Endodermal cell (in vitro differentiated cells): ENCODE measurements at regions not wholly inside any gene's neighbourhood (a gene's known extent, or its start where the extent isn't known, plus 50 kb on each side); places are given as distances from the start of the nearest gene placed in this dataset.

Experiments
- DNase-seq: peaks from one replicate; pipeline ENCODE4 v3.0.0-alpha.2; 2017
- H3K27ac ChIP-seq: 2 replicates; pipeline ENCODE4 v1.5.1; 2013; ENCODE audit warnings: mild to moderate bottlenecking, low read depth, low read length, moderate library complexity
- H3K27me3 ChIP-seq: 2 replicates; pipeline ENCODE4 v1.6.1; 2013; ENCODE audit warnings: mild to moderate bottlenecking, low read length, moderate library complexity; ENCODE audit not compliant: insufficient read depth, control insufficient read depth, poor library complexity, severe bottlenecking
- H3K36me3 ChIP-seq: 2 replicates; pipeline ENCODE4 v1.7.0; 2013; ENCODE audit warnings: mild to moderate bottlenecking, low read length, moderate library complexity; ENCODE audit not compliant: control insufficient read depth, insufficient read depth
- H3K4me1 ChIP-seq: one replicate; pipeline ENCODE4 v1.7.0; 2013; ENCODE audit warnings: low read length; ENCODE audit not compliant: control insufficient read depth, insufficient read depth
- H3K4me3 ChIP-seq: 2 replicates; pipeline ENCODE4 v1.5.1; 2013; ENCODE audit warnings: mild to moderate bottlenecking, low read length, moderate library complexity
- H3K9ac ChIP-seq: 2 replicates; pipeline ENCODE4 v1.6.1; 2013; ENCODE audit warnings: mild to moderate bottlenecking, low read length, moderate library complexity; ENCODE audit not compliant: poor library complexity, severe bottlenecking; ENCODE audit errors: extremely low read depth
- H3K9me3 ChIP-seq: 2 replicates; pipeline ENCODE4 v1.6.1; 2013; ENCODE audit warnings: mild to moderate bottlenecking, low read length, moderate library complexity; ENCODE audit not compliant: control insufficient read depth
- H3K27ac Mint-ChIP-seq: 2 replicates; pipeline ENCODE4 v1.8.0; 2020; ENCODE audit warnings: mixed read lengths
- H3K27me3 Mint-ChIP-seq: 2 replicates; pipeline ENCODE4 v1.8.0; 2021; ENCODE audit warnings: mild to moderate bottlenecking, mixed read lengths; ENCODE audit not compliant: insufficient read depth
- H3K36me3 Mint-ChIP-seq: 2 replicates; pipeline ENCODE4 v1.8.0; 2020; ENCODE audit warnings: low read depth, mixed read lengths
- H3K4me1 Mint-ChIP-seq: 2 replicates; pipeline ENCODE4 v1.8.0; 2020; ENCODE audit warnings: mixed read lengths
- H3K4me3 Mint-ChIP-seq: 2 replicates; pipeline ENCODE4 v1.8.0; 2020; ENCODE audit warnings: mild to moderate bottlenecking, moderate library complexity, mixed read lengths
- H3K9me3 Mint-ChIP-seq: 2 replicates; pipeline ENCODE4 v1.8.0; 2020; ENCODE audit warnings: mild to moderate bottlenecking, mixed read lengths
- WGBS, 2 experiments: methylation state at CpG; one replicate each; pipeline versions ENCODE4 v1.1.5 to v1.1.7; 2013; ENCODE audit warnings: missing lambda C conversion rate in 2 of 2, mixed read lengths in 1 of 2; ENCODE audit not compliant: insufficient coverage in 1 of 2, insufficient read length in 1 of 2; 5-methylcytosine and 5-hydroxymethylcytosine counted together
- TF ChIP-seq, protein P1 (sequence below): fragments of 200-600 bp; sonication (generic); conservative IDR thresholded peaks from 2 replicates; pipeline ENCODE4 v1.5.0; 2021; ENCODE audit warnings: antibody characterized with exemption, mild to moderate bottlenecking

DNA sequence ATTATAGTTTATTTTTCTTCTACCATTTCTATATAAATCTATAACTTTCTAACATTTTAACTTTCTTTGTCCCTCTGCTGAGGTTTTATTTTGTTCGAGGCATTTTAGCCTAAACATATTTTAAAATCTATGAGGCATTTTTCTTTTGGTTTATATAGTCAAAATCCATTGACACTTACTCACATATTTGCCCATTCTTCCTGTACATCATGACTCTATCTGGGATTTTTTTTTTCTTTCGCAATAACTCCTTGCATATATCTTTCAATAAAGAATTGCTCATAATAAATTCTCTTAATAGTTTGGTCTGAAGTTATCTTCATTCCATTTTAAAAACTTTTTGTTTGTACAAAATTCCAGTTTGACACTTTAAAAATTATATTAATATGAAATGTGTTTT, 632.3 kb downstream of the TLE4 start:
- no peaks in the 10 kb centered on the region for H3K27me3 Mint-ChIP-seq
- no peaks in the 10 kb centered on the region for H3K36me3 Mint-ChIP-seq
- Histone ChIP-seq H3K4me3 (no peak overlapping the region), H3K9ac (no peak overlapping the region), H3K27me3 (no peaks in the 10 kb centered on the region), H3K36me3 (no peaks in the 10 kb centered on the region), H3K27ac (no peak overlapping the region), H3K4me1 (peaks cover 3% of the 10 kb centered on the region), H3K9me3 (peaks cover 3% of the 10 kb centered on the region)
- H3K9me3 Mint-ChIP-seq, result peaks cover 2% of the 10 kb centered on the region
- no CpG with 5 or more reads among the region's 2 CpGs for WGBS, 2 experiments
- H3K4me1 Mint-ChIP-seq, result peaks cover 13% of the 10 kb centered on the region
- DNase-seq, result no peak
- TF ChIP-seq, protein P1, sequence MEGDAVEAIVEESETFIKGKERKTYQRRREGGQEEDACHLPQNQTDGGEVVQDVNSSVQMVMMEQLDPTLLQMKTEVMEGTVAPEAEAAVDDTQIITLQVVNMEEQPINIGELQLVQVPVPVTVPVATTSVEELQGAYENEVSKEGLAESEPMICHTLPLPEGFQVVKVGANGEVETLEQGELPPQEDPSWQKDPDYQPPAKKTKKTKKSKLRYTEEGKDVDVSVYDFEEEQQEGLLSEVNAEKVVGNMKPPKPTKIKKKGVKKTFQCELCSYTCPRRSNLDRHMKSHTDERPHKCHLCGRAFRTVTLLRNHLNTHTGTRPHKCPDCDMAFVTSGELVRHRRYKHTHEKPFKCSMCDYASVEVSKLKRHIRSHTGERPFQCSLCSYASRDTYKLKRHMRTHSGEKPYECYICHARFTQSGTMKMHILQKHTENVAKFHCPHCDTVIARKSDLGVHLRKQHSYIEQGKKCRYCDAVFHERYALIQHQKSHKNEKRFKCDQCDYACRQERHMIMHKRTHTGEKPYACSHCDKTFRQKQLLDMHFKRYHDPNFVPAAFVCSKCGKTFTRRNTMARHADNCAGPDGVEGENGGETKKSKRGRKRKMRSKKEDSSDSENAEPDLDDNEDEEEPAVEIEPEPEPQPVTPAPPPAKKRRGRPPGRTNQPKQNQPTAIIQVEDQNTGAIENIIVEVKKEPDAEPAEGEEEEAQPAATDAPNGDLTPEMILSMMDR, result no peak
- H3K27ac Mint-ChIP-seq, result no peak overlapping the region
- H3K4me3 Mint-ChIP-seq, result no peak overlapping the region

DNA sequence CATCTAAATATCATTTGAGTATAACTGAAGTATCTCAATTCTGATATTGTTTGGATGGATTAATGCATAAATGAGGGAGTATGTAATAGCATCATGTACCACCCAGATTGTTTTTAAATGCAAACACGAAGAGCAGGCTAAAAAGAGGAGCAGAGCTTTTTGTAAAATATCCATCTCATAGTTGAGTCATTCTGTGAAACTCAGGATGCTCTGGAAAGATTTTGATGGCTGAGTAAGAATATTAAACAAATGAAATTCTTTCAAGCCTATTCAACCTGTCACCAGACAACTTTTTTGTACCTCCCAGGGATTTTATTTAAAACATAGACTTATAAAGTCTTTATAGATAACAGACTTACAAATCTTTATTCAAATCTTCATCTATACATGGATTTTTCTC, 625.9 kb downstream of the TLE4 start:
- no peak overlapping the region for H3K4me3 Mint-ChIP-seq
- Histone ChIP-seq H3K4me1 (peaks cover 3% of the 10 kb centered on the region), H3K36me3 (no peaks in the 10 kb centered on the region), H3K9ac (no peak overlapping the region), H3K9me3 (peaks cover 3% of the 10 kb centered on the region), H3K27me3 (no peaks in the 10 kb centered on the region), H3K4me3 (no peak overlapping the region), H3K27ac (no peak overlapping the region)
- 96 to 100% methylated on average over 1 of the region's 1 CpG for WGBS, 2 experiments
- no peak overlapping the region for H3K27ac Mint-ChIP-seq
- H3K27me3 Mint-ChIP-seq, result no peaks in the 10 kb centered on the region
- H3K36me3 Mint-ChIP-seq, result no peaks in the 10 kb centered on the region
- DNase-seq, result no peak
- peaks cover 2% of the 10 kb centered on the region for H3K9me3 Mint-ChIP-seq
- H3K4me1 Mint-ChIP-seq, result peaks cover 6% of the 10 kb centered on the region
- TF ChIP-seq, protein P1, result no peak

DNA sequence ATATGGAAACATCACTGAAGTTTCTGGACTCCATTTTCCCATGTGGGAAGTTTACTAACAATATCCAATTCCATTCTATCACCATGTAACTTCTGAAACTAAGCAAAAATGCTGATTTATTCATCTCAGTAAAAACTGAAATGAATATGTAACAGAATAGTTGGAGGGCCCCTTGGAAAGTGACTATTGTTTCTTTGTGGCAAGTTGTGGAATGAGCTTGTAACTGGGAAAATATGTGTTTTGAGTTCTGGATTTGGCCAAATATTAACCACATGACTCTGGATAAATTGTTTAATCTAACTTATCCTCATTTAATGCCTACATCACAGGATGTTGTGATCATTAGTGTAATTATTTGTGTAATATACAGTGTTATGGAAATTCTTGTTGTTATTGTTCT, 619.3 kb downstream of the TLE4 start:
- Mint-ChIP-seq H3K9me3 (no peaks in the 10 kb centered on the region), H3K27me3 (no peaks in the 10 kb centered on the region), H3K4me3 (no peak overlapping the region), H3K4me1 (peaks cover 6% of the 10 kb centered on the region), H3K36me3 (no peaks in the 10 kb centered on the region), H3K27ac (no peak overlapping the region)
- Histone ChIP-seq H3K9me3 (no peaks in the 10 kb centered on the region), H3K4me3 (no peak overlapping the region), H3K36me3 (no peaks in the 10 kb centered on the region), H3K27me3 (no peaks in the 10 kb centered on the region), H3K4me1 (peaks cover 3% of the 10 kb centered on the region), H3K9ac (no peak overlapping the region), H3K27ac (no peak overlapping the region)
- TF ChIP-seq, protein P1, result no peak
- DNase-seq, result no peak
